HG02943 (cell line): ENCODE measurements at regions not wholly inside any gene's neighbourhood (a gene's known extent, or its start where the extent isn't known, plus 50 kb on each side); places are given as distances from the start of the nearest gene placed in this dataset.
"Not testable (repeated sequence)": the region's sequence is repeated elsewhere in the genome, so short reads cannot be mapped to it uniquely, and the experiment has no call there.

Source experiments
- ATAC-seq: cut with Tn5 transposase; IDR thresholded peaks from one replicate; pipeline ENCODE4 v1.9.1; 2021; ENCODE audit warnings: mild to moderate bottlenecking, low read depth, moderate library complexity; ENCODE audit not compliant: unreplicated experiment

- no peak for ATAC-seq
These were observed 222.4 kb upstream of the UBL3 start for GRCh38 chr13:30072818-30073186.

GRCh38 chr13:30071969-30072817 lies 221.8 kb upstream of the UBL3 start:
- ATAC-seq: no peak

GRCh38 chr13:30065181-30065580 lies 214.8 kb upstream of the UBL3 start:
- ATAC-seq: no peak

GRCh38 chr13:30063892-30064291 lies 213.5 kb upstream of the UBL3 start:
- ATAC-seq: no peak

DNA sequence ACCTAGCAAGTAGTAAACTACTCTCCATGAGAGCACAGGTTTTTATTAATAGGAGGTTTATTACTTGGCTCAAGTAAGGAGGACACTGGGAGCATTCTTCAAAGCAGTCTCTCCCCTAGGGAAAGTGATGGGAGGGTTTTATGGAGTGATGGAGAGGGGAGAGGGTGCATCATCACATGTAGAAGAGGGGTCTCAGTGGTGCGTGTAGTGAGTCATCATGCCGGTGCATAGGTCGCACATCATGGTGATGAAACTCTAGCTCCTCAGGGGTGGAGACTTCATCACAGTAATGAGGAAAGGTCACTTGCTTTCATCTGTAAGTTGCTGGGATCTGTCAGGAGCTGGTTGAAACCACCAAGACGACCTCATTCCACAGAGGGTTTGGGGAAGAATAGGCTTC lies 210.8 kb upstream of the UBL3 start:
- ATAC-seq: no peak

GRCh38 chr13:30058429-30058828 lies 208.0 kb upstream of the UBL3 start:
- ATAC-seq: no peak

- not testable (repeated sequence) for ATAC-seq
These were observed 204.1 kb upstream of the UBL3 start for GRCh38 chr13:30054546-30054945.

GRCh38 chr13:30053939-30054338 lies 203.5 kb upstream of the UBL3 start:
- no peak for ATAC-seq

- ATAC-seq: no peak
These were observed 201.7 kb upstream of the UBL3 start for GRCh38 chr13:30052120-30052519.

DNA sequence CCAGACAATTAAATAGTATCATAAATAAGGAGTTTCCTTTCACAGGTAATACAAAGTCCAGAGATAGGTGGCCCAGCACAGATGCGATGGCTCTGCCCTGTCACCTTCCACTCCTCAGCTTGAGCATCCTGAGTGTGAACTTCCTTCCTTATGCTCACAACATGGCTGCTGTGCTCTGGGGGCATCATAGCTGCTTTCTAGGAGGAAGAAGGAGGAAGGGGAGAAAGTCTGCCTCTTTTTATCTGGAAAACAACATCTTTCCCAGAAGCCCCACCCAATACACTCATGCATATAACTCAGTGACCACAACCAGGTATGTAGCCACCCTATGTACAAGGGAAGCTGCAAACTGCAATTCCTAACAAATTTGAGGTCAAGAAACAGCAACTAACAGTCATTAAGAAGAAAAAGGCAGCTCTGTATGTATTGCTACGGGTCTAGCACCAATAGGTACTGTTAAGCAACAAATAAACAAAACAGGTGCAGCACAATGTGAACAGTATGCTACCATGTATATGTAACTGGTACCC lies 201.2 kb upstream of the UBL3 start:
- ATAC-seq: no peak

DNA sequence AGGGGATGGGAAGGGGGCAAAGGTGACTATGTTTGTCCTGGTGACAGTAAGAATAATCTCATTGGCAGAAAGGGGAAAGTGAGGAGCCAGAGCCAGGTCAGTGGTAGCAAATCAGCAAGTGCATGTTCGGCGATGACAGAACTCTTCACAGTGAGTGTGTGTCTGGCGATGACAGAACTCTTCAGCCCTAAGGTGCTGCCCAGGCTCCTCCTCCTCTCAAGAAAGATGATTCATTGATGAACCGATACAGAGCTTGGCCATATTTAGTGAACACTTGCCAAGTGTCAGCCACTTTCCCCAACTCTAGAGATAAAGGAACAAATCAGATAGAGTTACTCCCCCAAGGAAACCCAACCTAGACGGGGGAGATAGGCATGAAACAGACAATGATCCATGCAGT lies 199.3 kb upstream of the UBL3 start:
- no peak for ATAC-seq

GRCh38 chr13:30047154-30047874 lies 196.9 kb upstream of the UBL3 start:
- ATAC-seq: no peak

DNA sequence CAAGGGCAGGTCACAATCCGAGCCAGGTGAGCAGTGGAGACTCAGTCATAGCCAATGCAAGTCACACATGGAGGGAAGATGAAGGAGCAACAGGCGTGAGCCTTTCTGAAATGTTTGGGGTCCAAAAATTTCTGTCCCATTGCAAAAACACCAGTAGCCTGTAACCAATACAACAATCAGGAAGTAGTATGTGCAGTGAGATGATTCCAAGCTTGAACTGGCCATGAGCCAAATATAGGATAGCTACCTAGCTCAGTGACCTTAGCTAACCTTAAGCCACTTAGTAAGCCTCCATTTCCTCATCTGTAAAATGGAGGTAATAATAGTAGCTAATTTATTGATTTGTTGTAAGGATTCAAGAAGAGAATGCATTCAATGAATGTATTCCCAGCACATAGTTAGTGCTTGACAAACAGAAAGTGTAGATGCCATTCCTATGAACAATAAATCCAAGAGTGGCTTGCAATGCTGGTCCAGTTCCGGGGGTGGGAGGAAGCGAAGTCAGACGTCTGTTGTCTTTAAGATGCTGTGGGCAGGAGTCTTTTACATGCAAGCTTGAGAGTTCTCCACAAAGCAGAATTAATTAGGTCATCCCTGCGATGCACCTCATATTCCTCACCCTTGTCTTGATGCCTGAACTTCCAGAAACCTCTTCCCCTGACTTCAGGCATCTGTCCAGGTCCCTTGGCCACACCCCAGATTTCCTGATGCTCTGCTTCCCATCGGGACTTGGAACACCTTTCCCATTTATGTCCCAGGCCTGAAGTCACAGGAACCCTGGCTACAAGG lies 195.7 kb upstream of the UBL3 start:
- no peak for ATAC-seq

DNA sequence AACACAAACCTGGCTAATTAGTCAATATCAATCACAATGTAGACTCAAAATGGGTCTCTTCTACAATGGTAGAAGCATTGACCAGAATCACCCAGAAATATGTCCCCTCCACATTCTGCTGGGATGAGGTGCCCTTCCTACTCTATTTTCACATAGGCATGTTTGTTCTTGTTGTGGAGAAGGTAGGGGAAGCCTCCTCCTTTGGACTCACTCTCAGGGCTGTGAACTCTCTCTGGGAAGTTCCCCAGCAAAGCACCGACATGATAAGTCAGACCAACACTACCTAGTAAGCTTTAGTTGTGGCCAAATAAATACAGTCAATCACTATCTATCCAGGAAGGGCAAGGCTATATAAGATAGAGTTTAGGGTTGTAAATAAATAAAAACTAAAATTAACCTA lies 194.5 kb upstream of the UBL3 start:
- no peak for ATAC-seq

- no peak for ATAC-seq
These were observed 193.2 kb upstream of the UBL3 start for GRCh38 chr13:30043631-30043925.

DNA sequence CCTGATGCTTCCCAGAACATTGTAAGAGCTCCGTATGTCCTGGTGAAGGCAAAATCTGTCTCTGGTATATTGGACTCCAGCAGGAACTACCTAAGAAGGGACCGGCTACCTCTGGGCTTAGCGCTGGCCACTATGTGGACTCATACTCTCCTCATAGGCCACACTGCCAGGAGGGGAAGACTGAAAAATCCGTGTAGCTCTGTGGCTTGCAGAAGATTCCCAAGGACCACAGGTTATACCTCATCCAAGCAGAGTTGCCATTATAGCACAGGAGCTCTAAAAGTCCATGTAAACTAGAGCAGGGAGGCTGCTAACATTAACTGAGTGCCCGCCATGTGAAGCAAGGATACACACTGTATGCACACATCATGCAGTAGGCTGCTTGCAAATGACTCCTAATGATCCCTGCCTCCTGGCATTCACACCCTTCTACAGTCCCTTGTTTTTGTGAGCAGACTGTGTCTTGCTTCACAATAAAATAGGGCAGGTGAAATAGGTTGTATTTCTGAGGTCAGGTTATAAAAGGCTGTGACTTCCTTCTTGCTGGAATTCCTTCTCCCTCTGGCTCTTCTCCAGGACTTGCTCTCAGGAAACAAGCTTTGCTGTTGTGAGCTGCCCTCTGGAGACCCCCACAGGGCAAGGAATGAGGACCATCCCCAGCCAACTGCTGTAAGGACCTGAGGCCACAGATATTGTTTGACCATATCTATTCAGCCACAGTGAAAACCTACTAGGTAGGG lies 192.6 kb upstream of the UBL3 start:
- ATAC-seq: no peak

- no peak for ATAC-seq
These were observed 191.9 kb upstream of the UBL3 start for GRCh38 chr13:30042272-30042671.

DNA sequence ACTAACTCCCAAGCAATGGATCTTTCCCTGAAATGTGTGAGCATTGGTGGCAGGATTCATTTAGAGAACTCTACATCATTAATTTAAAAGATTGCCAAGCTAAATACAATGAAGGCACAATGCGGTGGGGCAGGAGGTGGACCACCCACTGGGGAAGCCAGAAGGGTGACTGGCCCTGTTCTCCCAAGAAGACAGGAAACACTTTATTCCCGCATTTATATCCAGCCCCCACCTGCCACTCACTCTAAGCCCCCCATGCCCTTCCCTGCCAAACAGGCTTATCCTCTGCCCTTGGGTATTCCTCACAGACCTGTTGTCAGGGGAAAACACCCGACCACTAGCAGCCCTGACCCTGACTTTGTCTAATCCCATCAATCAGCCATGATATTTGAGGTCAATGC lies 189.1 kb upstream of the UBL3 start:
- no peak for ATAC-seq

DNA sequence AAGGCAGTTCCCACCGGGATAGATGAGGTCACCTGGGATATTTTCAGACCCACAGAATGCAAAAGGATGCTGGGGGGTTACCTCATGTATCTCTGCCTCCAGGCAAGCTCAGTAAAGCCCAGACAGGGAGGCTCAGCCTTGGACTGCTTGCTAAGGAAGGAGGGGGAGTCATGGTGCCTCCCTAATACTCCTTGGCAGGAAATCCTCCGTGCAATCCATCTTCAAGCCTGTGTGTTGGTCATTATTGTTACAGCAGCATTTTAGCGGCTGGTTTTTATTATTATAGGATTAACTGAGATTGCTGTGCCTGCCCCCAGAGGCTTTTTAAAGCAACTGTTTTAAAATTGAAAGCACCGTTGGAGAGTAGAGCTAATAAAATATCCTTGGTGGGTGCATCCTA lies 188.5 kb upstream of the UBL3 start:
- no peak for ATAC-seq

DNA sequence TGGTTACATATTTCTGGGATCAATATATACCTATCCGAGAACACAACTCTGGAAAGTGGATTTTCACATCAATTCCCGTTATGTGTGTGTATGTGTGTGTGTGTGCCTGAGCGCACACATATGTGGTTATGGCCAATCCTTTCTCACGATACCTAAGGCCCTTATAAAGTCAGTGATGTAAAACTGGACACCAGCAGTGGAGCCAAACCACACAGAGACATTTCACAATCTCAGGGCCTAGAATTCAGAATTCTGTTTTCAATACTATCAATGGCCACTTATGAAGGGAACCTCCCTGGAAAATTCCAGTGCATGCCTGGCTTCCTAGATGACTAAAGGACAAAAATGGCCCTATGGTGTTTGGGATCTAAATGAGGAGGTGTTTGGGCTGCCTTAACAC lies 187.3 kb upstream of the UBL3 start:
- ATAC-seq: no peak

- ATAC-seq: no peak
These were observed 186.9 kb upstream of the UBL3 start for GRCh38 chr13:30037306-30037705.
